ENCODE measurements at regions not wholly inside any gene's neighbourhood (a gene's known extent, or its start where the extent isn't known, plus 50 kb on each side); places are given as distances from the start of the nearest gene placed in this dataset.

DNA sequence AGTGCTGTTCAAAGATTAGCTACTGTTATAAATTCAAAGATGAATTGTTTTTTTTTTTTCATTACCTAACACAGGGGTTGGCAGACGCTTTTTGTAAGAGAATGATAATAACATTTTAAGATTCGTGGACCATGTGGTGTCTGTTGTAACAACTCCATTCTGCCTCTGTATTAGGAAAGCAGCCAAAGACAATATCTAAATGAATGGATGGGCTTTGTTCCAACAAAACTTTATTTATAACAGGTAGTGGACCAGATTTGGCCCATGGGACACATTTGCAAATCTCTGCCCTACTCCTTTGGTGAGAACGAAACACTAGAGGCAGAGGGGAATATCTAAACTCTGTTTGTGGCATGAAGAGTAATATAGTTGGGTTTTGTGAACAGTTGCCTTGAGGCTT is 83.6 kb upstream of the BLID start (continued):
- TF ChIP-seq, protein P1, sequence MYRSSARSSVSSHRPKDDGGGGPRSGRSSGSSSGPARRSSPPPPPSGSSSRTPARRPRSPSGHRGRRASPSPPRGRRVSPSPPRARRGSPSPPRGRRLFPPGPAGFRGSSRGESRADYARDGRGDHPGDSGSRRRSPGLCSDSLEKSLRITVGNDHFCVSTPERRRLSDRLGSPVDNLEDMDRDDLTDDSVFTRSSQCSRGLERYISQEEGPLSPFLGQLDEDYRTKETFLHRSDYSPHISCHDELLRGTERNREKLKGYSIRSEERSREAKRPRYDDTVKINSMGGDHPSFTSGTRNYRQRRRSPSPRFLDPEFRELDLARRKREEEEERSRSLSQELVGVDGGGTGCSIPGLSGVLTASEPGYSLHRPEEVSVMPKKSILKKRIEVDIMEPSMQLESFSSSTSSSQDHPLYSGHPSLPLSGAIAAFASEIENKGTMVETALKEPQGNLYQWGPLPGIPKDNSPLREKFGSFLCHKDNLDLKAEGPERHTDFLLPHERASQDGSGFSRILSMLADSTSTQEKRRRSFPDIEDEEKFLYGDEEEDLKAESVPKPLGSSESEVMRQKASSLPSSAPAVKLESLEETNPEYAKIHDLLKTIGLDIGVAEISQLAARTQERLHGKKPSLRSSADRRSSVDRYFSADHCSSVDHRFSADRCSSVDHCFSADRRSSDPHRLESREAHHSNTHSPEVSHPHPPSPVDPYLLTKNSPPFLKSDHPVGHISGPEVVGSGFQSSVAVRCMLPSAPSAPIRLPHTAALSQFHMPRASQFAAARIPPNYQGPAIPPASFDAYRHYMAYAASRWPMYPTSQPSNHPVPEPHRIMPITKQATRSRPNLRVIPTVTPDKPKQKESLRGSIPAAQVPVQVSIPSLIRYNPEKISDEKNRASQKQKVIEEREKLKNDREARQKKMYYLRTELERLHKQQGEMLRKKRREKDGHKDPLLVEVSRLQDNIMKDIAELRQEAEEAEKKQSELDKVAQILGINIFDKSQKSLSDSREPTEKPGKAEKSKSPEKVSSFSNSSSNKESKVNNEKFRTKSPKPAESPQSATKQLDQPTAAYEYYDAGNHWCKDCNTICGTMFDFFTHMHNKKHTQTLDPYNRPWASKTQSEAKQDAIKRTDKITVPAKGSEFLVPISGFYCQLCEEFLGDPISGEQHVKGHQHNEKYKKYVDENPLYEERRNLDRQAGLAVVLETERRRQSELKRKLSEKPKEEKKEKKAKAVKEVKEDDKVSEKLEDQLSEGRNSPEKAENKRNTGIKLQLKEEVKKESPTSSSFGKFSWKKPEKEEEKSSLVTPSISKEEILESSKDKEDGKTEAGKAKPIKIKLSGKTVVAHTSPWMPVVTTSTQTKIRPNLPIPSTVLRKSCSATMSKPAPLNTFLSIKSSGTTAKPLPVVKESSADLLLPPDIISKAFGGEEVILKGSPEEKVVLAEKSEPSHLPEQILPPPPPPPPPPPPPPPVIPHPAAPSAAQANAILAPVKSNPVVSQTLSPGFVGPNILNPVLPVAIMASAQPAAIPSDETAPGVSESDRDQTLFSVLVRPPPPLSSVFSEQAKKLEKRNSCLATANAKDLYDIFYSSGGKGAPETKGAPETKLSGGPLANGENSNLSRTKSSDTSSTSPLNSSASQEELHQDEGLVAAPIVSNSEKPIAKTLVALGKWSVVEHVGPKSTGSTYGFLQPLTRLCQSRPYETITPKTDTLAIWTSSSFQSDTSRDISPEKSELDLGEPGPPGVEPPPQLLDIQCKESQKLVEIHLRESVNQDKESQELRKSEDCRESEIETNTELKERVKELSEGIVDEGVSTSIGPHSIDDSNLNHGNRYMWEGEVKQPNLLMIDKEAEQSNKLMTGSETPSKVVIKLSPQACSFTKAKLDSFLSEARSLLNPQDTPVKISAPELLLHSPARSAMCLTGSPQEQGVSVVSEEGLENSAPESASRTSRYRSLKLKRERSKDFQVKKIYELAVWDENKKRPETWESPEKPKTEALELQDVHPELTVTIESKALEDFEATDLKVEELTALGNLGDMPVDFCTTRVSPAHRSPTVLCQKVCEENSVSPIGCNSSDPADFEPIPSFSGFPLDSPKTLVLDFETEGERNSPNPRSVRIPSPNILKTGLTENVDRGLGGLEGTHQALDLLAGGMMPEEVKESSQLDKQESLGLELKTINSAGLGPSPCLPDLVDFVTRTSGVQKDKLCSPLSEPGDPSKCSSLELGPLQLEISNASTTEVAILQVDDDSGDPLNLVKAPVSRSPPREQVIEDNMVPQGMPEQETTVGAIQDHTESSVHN (IDR thresholded peaks at IDR 0.05; ENCODE audit: borderline replicate concordance in 1 of 2, low read depth in 1 of 2): no peak
- TF ChIP-seq, protein P2, sequence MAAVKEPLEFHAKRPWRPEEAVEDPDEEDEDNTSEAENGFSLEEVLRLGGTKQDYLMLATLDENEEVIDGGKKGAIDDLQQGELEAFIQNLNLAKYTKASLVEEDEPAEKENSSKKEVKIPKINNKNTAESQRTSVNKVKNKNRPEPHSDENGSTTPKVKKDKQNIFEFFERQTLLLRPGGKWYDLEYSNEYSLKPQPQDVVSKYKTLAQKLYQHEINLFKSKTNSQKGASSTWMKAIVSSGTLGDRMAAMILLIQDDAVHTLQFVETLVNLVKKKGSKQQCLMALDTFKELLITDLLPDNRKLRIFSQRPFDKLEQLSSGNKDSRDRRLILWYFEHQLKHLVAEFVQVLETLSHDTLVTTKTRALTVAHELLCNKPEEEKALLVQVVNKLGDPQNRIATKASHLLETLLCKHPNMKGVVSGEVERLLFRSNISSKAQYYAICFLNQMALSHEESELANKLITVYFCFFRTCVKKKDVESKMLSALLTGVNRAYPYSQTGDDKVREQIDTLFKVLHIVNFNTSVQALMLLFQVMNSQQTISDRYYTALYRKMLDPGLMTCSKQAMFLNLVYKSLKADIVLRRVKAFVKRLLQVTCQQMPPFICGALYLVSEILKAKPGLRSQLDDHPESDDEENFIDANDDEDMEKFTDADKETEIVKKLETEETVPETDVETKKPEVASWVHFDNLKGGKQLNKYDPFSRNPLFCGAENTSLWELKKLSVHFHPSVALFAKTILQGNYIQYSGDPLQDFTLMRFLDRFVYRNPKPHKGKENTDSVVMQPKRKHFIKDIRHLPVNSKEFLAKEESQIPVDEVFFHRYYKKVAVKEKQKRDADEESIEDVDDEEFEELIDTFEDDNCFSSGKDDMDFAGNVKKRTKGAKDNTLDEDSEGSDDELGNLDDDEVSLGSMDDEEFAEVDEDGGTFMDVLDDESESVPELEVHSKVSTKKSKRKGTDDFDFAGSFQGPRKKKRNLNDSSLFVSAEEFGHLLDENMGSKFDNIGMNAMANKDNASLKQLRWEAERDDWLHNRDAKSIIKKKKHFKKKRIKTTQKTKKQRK (IDR thresholded peaks at IDR 0.05; ENCODE audit: borderline replicate concordance, low read depth, low read length): no peak
- TF ChIP-seq ZNF75A (CRISPR knock-in tag; IDR thresholded peaks at IDR 0.05) (no peak), POLR2A (conservative IDR thresholded peaks at IDR 0.05) (no peak)
- TF ChIP-seq, protein P3, sequence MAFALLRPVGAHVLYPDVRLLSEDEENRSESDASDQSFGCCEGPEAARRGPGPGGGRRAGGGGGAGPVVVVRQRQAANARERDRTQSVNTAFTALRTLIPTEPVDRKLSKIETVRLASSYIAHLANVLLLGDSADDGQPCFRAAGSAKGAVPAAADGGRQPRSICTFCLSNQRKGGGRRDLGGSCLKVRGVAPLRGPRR (CRISPR knock-in tag; IDR thresholded peaks at IDR 0.05): no peak

Data from K562 (cell line).